Muscle of back (tissue), 3 donors: ENCODE measurements at regions not wholly inside any gene's neighbourhood (a gene's known extent, or its start where the extent isn't known, plus 50 kb on each side); places are given as distances from the start of the nearest gene placed in this dataset.
"Not testable (repeated sequence)": the region's sequence is repeated elsewhere in the genome, so short reads cannot be mapped to it uniquely, and the experiment has no call there.

Experiments
- DNase-seq, 3 donors: peaks; one replicate each; pipeline versions ENCODE4 v3.0.0 to v3.0.0-alpha.2; 2013

- not testable (repeated sequence) for DNase-seq
These were observed 630.1 kb upstream of the NXPH2 start for GRCh38 chr2:139410147-139410832.

- DNase-seq: no peak
These were observed 629.0 kb upstream of the NXPH2 start for GRCh38 chr2:139409212-139409611.

GRCh38 chr2:139403948-139404347, 623.8 kb upstream of the NXPH2 start:
- DNase-seq: peak in 1 of 3 donors; percentile 21

GRCh38 chr2:139394801-139395200, 614.6 kb upstream of the NXPH2 start:
- DNase-seq: no peak

GRCh38 chr2:139389391-139389790, 609.2 kb upstream of the NXPH2 start:
- DNase-seq: no peak

GRCh38 chr2:139386401-139386800, 606.2 kb upstream of the NXPH2 start:
- no peak for DNase-seq

- DNase-seq: no peak
These were observed 603.3 kb upstream of the NXPH2 start for GRCh38 chr2:139383532-139383931.

GRCh38 chr2:139380051-139380450, 599.9 kb upstream of the NXPH2 start:
- DNase-seq: no peak

GRCh38 chr2:139378373-139378772, 598.2 kb upstream of the NXPH2 start:
- no peak for DNase-seq

GRCh38 chr2:139374296-139374850, 594.2 kb upstream of the NXPH2 start:
- no peak for DNase-seq

GRCh38 chr2:139369423-139370409, 589.5 kb upstream of the NXPH2 start:
- no peak for DNase-seq

- DNase-seq: no peak
These were observed 587.2 kb upstream of the NXPH2 start for GRCh38 chr2:139367416-139367815.

GRCh38 chr2:139366681-139367080, 586.5 kb upstream of the NXPH2 start:
- no peak for DNase-seq

- no peak for DNase-seq
These were observed 585.0 kb upstream of the NXPH2 start for GRCh38 chr2:139365189-139365588.

GRCh38 chr2:139360654-139361053, 580.5 kb upstream of the NXPH2 start:
- DNase-seq: no peak

- no peak for DNase-seq
These were observed 579.6 kb upstream of the NXPH2 start for GRCh38 chr2:139359818-139360217.

- DNase-seq: no peak
These were observed 577.8 kb upstream of the NXPH2 start for GRCh38 chr2:139357972-139358371.

- no peak for DNase-seq
These were observed 574.3 kb upstream of the NXPH2 start for GRCh38 chr2:139354518-139354917.

- DNase-seq: no peak
These were observed 573.7 kb upstream of the NXPH2 start for GRCh38 chr2:139353874-139354273.

- DNase-seq: no peak
These were observed 537.1 kb upstream of the NXPH2 start for GRCh38 chr2:139317259-139317658.

- no peak for DNase-seq
These were observed 533.9 kb upstream of the NXPH2 start for GRCh38 chr2:139314059-139314458.

- no peak for DNase-seq
These were observed 516.6 kb upstream of the NXPH2 start for GRCh38 chr2:139296672-139297209.
